DMS153 (cell line): ENCODE measurements at regions not wholly inside any gene's neighbourhood (a gene's known extent, or its start where the extent isn't known, plus 50 kb on each side); places are given as distances from the start of the nearest gene placed in this dataset.

ENCODE experiments used
- DNase-seq: peaks from one replicate; lab custom pipeline; 2025; lab: John Stamatoyannopoulos, UW

DNA sequence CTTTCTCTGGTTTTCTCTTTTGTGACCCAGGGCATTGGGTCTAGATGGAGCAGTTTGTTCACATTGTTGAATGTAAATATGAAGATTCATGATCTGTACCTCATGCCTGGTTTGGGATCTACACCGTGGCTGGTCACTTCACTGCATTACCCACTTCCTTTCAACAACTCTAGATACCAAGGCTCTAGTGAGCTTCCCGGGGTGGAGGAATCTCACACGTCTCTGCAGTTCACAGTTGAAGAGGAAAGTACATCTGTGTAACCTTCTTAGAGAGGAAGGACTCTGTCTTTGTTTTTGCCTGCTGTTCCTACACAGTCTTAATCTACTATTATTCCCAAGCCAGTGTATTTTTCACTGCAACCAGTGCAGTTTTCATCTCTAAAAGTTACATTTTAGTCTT is 574.8 kb downstream of the MBD2 start:
- no peak for DNase-seq

- no peak for DNase-seq
Observed at GRCh38 chr18:53644799-53645471, 579.5 kb downstream of the MBD2 start.

DNA sequence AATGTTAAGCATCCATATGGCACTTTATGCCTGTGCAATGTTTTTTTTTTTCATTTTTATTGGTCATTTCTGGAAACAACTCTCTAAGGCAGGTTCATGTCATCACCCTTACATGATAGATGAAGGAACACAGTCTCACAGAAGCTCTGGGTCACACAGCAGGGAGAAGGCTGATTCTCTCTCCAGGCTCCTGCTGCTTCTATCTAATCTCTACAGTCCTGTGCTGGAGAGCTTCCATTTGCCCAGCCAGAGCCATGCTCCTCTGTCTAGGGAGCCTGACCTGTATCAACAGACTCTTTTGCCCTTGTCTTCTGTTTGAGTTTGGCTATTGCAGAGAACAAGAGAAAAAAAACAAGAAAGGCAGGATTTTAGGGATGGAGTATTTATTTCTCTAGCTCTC is 584.8 kb downstream of the MBD2 start:
- DNase-seq: no peak

GRCh38 chr18:53629337-53629736 is 595.1 kb downstream of the MBD2 start:
- DNase-seq: no peak

GRCh38 chr18:53625997-53626599 is 598.4 kb downstream of the MBD2 start:
- no peak for DNase-seq

- DNase-seq: no peak
Observed at GRCh38 chr18:53610957-53611356, 613.5 kb downstream of the MBD2 start.

DNA sequence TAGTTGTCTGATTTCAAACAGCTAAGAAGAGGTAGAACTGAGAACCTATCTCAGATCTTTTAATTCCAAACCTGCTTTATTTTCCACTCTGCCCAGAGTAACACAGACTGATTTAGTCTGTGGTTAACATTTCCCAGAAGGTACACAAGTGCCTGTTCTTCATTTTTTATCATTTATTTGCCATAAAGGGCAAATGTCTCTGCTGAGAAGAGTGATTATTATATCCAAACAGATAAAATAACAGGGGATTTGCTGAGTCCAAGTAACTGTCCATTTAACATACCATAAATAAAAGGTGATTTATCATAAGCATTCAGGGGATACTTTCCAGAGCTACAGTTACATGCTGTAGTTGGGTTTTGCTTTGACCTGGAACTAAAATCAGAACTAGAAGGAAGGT is 617.7 kb downstream of the MBD2 start:
- no peak for DNase-seq

- no peak for DNase-seq
Observed at GRCh38 chr18:53605198-53605597, 619.3 kb downstream of the MBD2 start.

GRCh38 chr18:53603276-53603675 is 621.2 kb downstream of the MBD2 start:
- DNase-seq: no peak

DNA sequence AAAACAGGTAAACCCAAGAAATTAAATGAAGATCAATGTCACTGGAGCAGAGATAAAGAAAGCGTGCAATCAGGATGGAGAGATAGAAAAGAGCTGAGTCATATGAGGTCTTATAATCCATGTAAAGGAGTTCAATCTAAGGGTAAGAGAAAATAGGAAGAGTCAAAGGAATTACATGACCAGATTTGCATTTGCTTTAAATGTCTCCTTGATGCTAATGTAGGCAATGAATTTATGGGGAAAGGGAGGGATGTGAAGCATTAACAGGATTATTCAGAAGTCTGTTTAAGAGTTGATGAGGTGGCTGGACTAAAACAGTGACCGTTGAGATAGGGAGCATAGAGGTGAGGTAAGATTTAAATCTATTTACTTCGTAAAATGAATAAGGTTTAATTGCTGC is 623.1 kb downstream of the MBD2 start:
- DNase-seq: no peak

GRCh38 chr18:53586923-53587322 is 637.5 kb downstream of the MBD2 start:
- DNase-seq: no peak
